ENCODE measurements at regions not wholly inside any gene's neighbourhood (a gene's known extent, or its start where the extent isn't known, plus 50 kb on each side); places are given as distances from the start of the nearest gene placed in this dataset.

GRCh38 chr12:67211494-67211893 is 57.7 kb upstream of the CAND1 start:
- TF ChIP-seq CTCF (conservative IDR thresholded peaks at IDR 0.05; ENCODE audit: low read length) (no peak), EZH2phosphoT487 (IDR thresholded peaks at IDR 0.05; ENCODE audit: borderline replicate concordance, low read depth, low read length) (no peak)
